ENCODE measurements at regions not wholly inside any gene's neighbourhood (a gene's known extent, or its start where the extent isn't known, plus 50 kb on each side); places are given as distances from the start of the nearest gene placed in this dataset.

- FAIRE-seq = no peak
- 76% methylated on average over 2 of the region's 2 CpGs; no CpG with 5 or more reads in 1 of the 2 experiments for WGBS, 2 experiments (ENCODE audit: extremely low coverage in 1 of 2, insufficient coverage in 1 of 2, insufficient read length in 1 of 2, insufficient replicate concordance in 2 of 2, low coverage in 1 of 2, low lambda C conversion rate in 2 of 2, missing lambda C conversion rate in 1 of 2)
- TF ChIP-seq YY1 (IDR thresholded peaks at IDR 0.05; ENCODE audit: low read depth, low read length) (no peak), GABPA (IDR thresholded peaks at IDR 0.05; ENCODE audit: borderline replicate concordance, insufficient read depth, low read length) (no peak), SIX5 (IDR thresholded peaks at IDR 0.05; ENCODE audit: low read depth, low read length) (no peak), RXRA (IDR thresholded peaks at IDR 0.05; ENCODE audit: insufficient read depth, low read depth, low read length) (no peak), ATF3 (IDR thresholded peaks at IDR 0.05; ENCODE audit: insufficient read depth, low read depth, low read length) (no peak), BCL11A (IDR thresholded peaks at IDR 0.05; ENCODE audit: low read depth in 2 of 2, low read length in 2 of 2) (no peak), RFX5 (IDR thresholded peaks at IDR 0.05; ENCODE audit: borderline replicate concordance, low read depth, low read length) (no peak), TAF1 (IDR thresholded peaks at IDR 0.05; ENCODE audit: low read depth, low read length) (no peak), SUZ12 (IDR thresholded peaks at IDR 0.05; ENCODE audit: low read length) (no peak), ASH2L (IDR thresholded peaks at IDR 0.05; ENCODE audit: low read length) (no peak), NANOG (IDR thresholded peaks at IDR 0.05; ENCODE audit: insufficient read depth, low read depth, low read length, poor library complexity, severe bottlenecking) (no peak), CBX5 (IDR thresholded peaks at IDR 0.05; ENCODE audit: low read depth, low read length) (no peak), SRF (IDR thresholded peaks at IDR 0.05; ENCODE audit: low read depth, low read length) (no peak), ZNF274 (IDR thresholded peaks at IDR 0.05; ENCODE audit: borderline replicate concordance, extremely low read depth, low read length) (no peak), CEBPB (IDR thresholded peaks at IDR 0.05; ENCODE audit: low read depth, low read length) (no peak), SIRT6 (IDR thresholded peaks at IDR 0.05; ENCODE audit: low read length) (no peak)
Measured at GRCh38 chr3:72641684-72642083, 206.6 kb downstream of the SHQ1 start.

More at GRCh38 chr3:72641684-72642083, 206.6 kb downstream of the SHQ1 start:
- H4K5ac ChIP-seq (ENCODE audit: insufficient read length, low read depth, low read length) = no peak overlapping the region
- no peak overlapping the region for H3K4me2 ChIP-seq (ENCODE audit: insufficient read depth in 1 of 2, low read depth in 2 of 2, low read length in 2 of 2)
- no peaks in the 10 kb centered on the region for H3K27me3 ChIP-seq (replicated peaks in 1 of 4; ENCODE audit: control insufficient read depth in 3 of 4, extremely low read depth in 1 of 4, insufficient read depth in 3 of 4, low read length in 3 of 4)
- no peak overlapping the region for H3K4me3 ChIP-seq (ENCODE audit: extremely low read depth in 1 of 4, insufficient read depth in 2 of 4, low read depth in 3 of 4, low read length in 4 of 4)
- H2BK20ac ChIP-seq (ENCODE audit: low read length) = no peak overlapping the region
- no peak overlapping the region for H2AFZ ChIP-seq (ENCODE audit: low read length)
- no peaks in the 10 kb centered on the region for H3K79me2 ChIP-seq (ENCODE audit: control insufficient read depth in 1 of 2, insufficient read depth in 2 of 2, low read length in 2 of 2)
- DNase-seq (ENCODE audit: low read depth in 1 of 2, low spot score in 2 of 2) = no peak
- no peak overlapping the region for H3K23ac ChIP-seq (ENCODE audit: insufficient read length)
- H3K27ac ChIP-seq (ENCODE audit: low read depth, low read length) = no peak overlapping the region
- H2AK5ac ChIP-seq (ENCODE audit: low read depth, low read length) = no peak overlapping the region
- H2BK120ac ChIP-seq (replicated peaks; ENCODE audit: low read depth, low read length) = no peak overlapping the region
- ChIA-PET CTCF (ENCODE audit: partially characterized antibody) (interaction anchor here (0.6 to 3.0 kb wide), 2 partner anchors 14 to 99 kb away, joined by 3 to 12 read pairs; no protein-coding TSS in a partner anchor), POLR2A (ENCODE audit: partially characterized antibody) (interaction anchor here (0.9 kb wide), 1 partner anchor 10 kb away, joined by 3 read pairs; no protein-coding TSS in a partner anchor)
- H2BK5ac ChIP-seq (ENCODE audit: low read depth, low read length) = no peak overlapping the region
- no peaks in the 10 kb centered on the region for H4K20me1 ChIP-seq (replicated peaks in 1 of 2; ENCODE audit: control insufficient read depth in 1 of 2, insufficient read depth in 2 of 2, low read length in 2 of 2)
- no peak overlapping the region for H4K8ac ChIP-seq (ENCODE audit: extremely low read depth, insufficient read depth, low read length)
- H4K91ac ChIP-seq (replicated peaks; ENCODE audit: insufficient read length, low read length) = no peak overlapping the region
- no peak overlapping the region for H3K9ac ChIP-seq (replicated peaks in 1 of 4; ENCODE audit: extremely low read depth in 1 of 4, low read depth in 3 of 4, low read length in 3 of 4)
- no peak overlapping the region for H3K14ac ChIP-seq (ENCODE audit: insufficient read length)
- H2BK15ac ChIP-seq (ENCODE audit: low read length) = no peak overlapping the region
- no peaks in the 10 kb centered on the region for H3K4me1 ChIP-seq (replicated peaks in 1 of 4; ENCODE audit: control insufficient read depth in 3 of 4, insufficient read depth in 4 of 4, low read length in 3 of 4)
- H3K36me3 ChIP-seq (ENCODE audit: control insufficient read depth in 2 of 4, insufficient read depth in 4 of 4, low read length in 3 of 4) = no peaks in the 10 kb centered on the region
- no peaks in the 10 kb centered on the region for H3K9me3 ChIP-seq (ENCODE audit: insufficient read depth in 2 of 2, low read depth in 1 of 2, low read length in 1 of 2)
- no peak overlapping the region for H3K4ac ChIP-seq (replicated peaks; ENCODE audit: insufficient read length, low read depth, low read length)
- H3K79me1 ChIP-seq (ENCODE audit: low read depth, low read length) = no peaks in the 10 kb centered on the region
- peaks cover 1% of the 10 kb centered on the region; the same call in 1 of the 2 replicates for H3K23me2 ChIP-seq (ENCODE audit: low read depth, low read length)
- no peak overlapping the region for H3K56ac ChIP-seq (replicated peaks; ENCODE audit: insufficient read length, low read depth, low read length)
- H2BK12ac ChIP-seq (ENCODE audit: low read depth, low read length) = no peak overlapping the region
- H3K18ac ChIP-seq (ENCODE audit: extremely low read depth, low read length) = no peak overlapping the region

Data from H1 (cell line).